H1 (cell line): ENCODE measurements at regions not wholly inside any gene's neighbourhood (a gene's known extent, or its start where the extent isn't known, plus 50 kb on each side); places are given as distances from the start of the nearest gene placed in this dataset.

ENCODE experiments used
- CTCF ChIA-PET: fragments of 300-600 bp; sonication (Branson Sonifier 250); formaldehyde crosslinking; loops from one replicate; lab custom pipeline; 2021; ENCODE audit not compliant: partially characterized antibody; lab: Charles Lee
- POLR2A ChIA-PET: fragments of 300-600 bp; sonication (Branson Sonifier 250); formaldehyde crosslinking; loops from one replicate; lab custom pipeline; 2021; ENCODE audit warnings: inconsistent platforms; ENCODE audit not compliant: partially characterized antibody; lab: Charles Lee
- DNase-seq, 2 experiments: peaks; one replicate each; pipeline versions ENCODE4 v3.0.0 to v3.0.0-alpha.2; 2010 to 2022; ENCODE audit warnings: low spot score in 2 of 2, low read depth in 1 of 2, mixed read lengths in 1 of 2
- FAIRE-seq: peaks from 2 replicates; lab custom pipeline; 2011; peaks lifted over from hg19 to GRCh38; lab: Jason Lieb, UNC
- H2AFZ ChIP-seq: 2 replicates; pipeline ENCODE4 v1.8.1; 2012; ENCODE audit warnings: low read length, inconsistent platforms
- H2AK5ac ChIP-seq: 2 replicates; pipeline ENCODE4 v1.6.1; 2013; ENCODE audit warnings: low read depth, low read length
- H2BK120ac ChIP-seq: replicated peaks from 2 replicates; pipeline ENCODE3; 2013; ENCODE audit warnings: low read depth, low read length, inconsistent platforms
- H2BK12ac ChIP-seq: 2 replicates; pipeline ENCODE4 v1.6.1; 2013; ENCODE audit warnings: low read depth, low read length
- H2BK15ac ChIP-seq: 2 replicates; pipeline ENCODE4 v1.6.1; 2013; ENCODE audit warnings: low read length
- H2BK20ac ChIP-seq: 2 replicates; pipeline ENCODE4 v1.6.1; 2013; ENCODE audit warnings: low read length
- H2BK5ac ChIP-seq: 2 replicates; pipeline ENCODE4 v1.6.1; 2013; ENCODE audit warnings: low read depth, low read length
- H3K14ac ChIP-seq: 2 replicates; pipeline ENCODE4 v1.6.1; 2013; ENCODE audit warnings: inconsistent platforms; ENCODE audit not compliant: insufficient read length
- H3K18ac ChIP-seq: 2 replicates; pipeline ENCODE4 v1.6.1; 2013; ENCODE audit warnings: low read length; ENCODE audit errors: extremely low read depth
- H3K23ac ChIP-seq: 2 replicates; pipeline ENCODE4 v1.6.1; 2013; ENCODE audit warnings: inconsistent platforms; ENCODE audit not compliant: insufficient read length
- H3K23me2 ChIP-seq: 2 replicates; pipeline ENCODE4 v1.6.1; 2013; ENCODE audit warnings: low read depth, low read length
- H3K27ac ChIP-seq: 2 replicates; pipeline ENCODE4 v1.6.1; 2011; ENCODE audit warnings: low read depth, low read length, inconsistent platforms
- H3K27me3 ChIP-seq, 4 experiments: replicated peaks in 1 of 4; 1 replicate in 1 of 4; 2 replicates in 3 of 4; pipeline versions ENCODE4 v1.6.1 to v1.8.1; 2011 to 2013; ENCODE audit warnings: low read length in 3 of 4, mild to moderate bottlenecking in 3 of 4, inconsistent platforms in 2 of 4, mixed read lengths in 2 of 4, moderate library complexity in 1 of 4; ENCODE audit not compliant: control insufficient read depth in 3 of 4, insufficient read depth in 3 of 4; ENCODE audit errors: extremely low read depth in 1 of 4
- H3K36me3 ChIP-seq, 4 experiments: 2 replicates each; pipeline versions ENCODE4 v1.6.1 to v1.8.1; 2011 to 2013; ENCODE audit warnings: mild to moderate bottlenecking in 4 of 4, low read length in 3 of 4, moderate library complexity in 2 of 4, control low read depth in 1 of 4, inconsistent platforms in 1 of 4; ENCODE audit not compliant: insufficient read depth in 4 of 4, control insufficient read depth in 2 of 4
- H3K4ac ChIP-seq: replicated peaks from 2 replicates; pipeline ENCODE3; 2013; ENCODE audit warnings: low read length, low read depth, mixed read lengths, inconsistent platforms; ENCODE audit not compliant: insufficient read length
- H3K4me1 ChIP-seq, 4 experiments: replicated peaks in 1 of 4; 1 replicate in 1 of 4; 2 replicates in 3 of 4; pipeline versions ENCODE4 v1.6.1 to v1.8.1; 2011 to 2013; ENCODE audit warnings: low read length in 3 of 4, inconsistent platforms in 2 of 4, mixed read lengths in 1 of 4; ENCODE audit not compliant: insufficient read depth in 4 of 4, control insufficient read depth in 3 of 4
- H3K4me2 ChIP-seq, 2 experiments: 2 replicates each; pipeline versions ENCODE4 v1.6.1 to v1.8.1; 2011 to 2013; ENCODE audit warnings: low read depth in 2 of 2, low read length in 2 of 2, control low read depth in 1 of 2, inconsistent platforms in 1 of 2, mild to moderate bottlenecking in 1 of 2; ENCODE audit not compliant: insufficient read depth in 1 of 2
- H3K4me3 ChIP-seq, 4 experiments: fragments of 200-600, 300-600 bp in 1 of 4; sonication (generic), shearing (Covaris generic), sonication (Bioruptor Twin) in 1 of 4; 2 replicates each; pipeline versions ENCODE4 v1.5.1 to v1.8.1; 2011 to 2016; ENCODE audit warnings: low read length in 4 of 4, low read depth in 3 of 4, control low read depth in 2 of 4, inconsistent platforms in 2 of 4, mild to moderate bottlenecking in 2 of 4, mixed read lengths in 1 of 4, moderate library complexity in 1 of 4; ENCODE audit not compliant: insufficient read depth in 2 of 4; ENCODE audit errors: extremely low read depth in 1 of 4
- H3K56ac ChIP-seq: replicated peaks from 2 replicates; pipeline ENCODE3; 2013; ENCODE audit warnings: low read depth, mild to moderate bottlenecking, mixed read lengths, low read length, inconsistent platforms; ENCODE audit not compliant: insufficient read length
- H3K79me1 ChIP-seq: 2 replicates; pipeline ENCODE4 v1.6.1; 2013; ENCODE audit warnings: low read depth, low read length, control low read depth
- H3K79me2 ChIP-seq, 2 experiments: 2 replicates each; pipeline versions ENCODE4 v1.6.1 to v1.8.1; 2012 to 2013; ENCODE audit warnings: low read length in 2 of 2, mild to moderate bottlenecking in 2 of 2, inconsistent platforms in 1 of 2; ENCODE audit not compliant: insufficient read depth in 2 of 2, control insufficient read depth in 1 of 2
- H3K9ac ChIP-seq, 4 experiments: replicated peaks in 1 of 4; 1 replicate in 1 of 4; 2 replicates in 3 of 4; pipeline versions ENCODE4 v1.6.1 to v1.8.1; 2011 to 2013; ENCODE audit warnings: low read depth in 3 of 4, low read length in 3 of 4, control low read depth in 2 of 4, mild to moderate bottlenecking in 2 of 4, moderate library complexity in 2 of 4, inconsistent platforms in 1 of 4; ENCODE audit errors: extremely low read depth in 1 of 4
- H3K9me3 ChIP-seq, 2 experiments: 2 replicates each; pipeline versions ENCODE4 v1.6.1 to v1.8.1; 2012 to 2013; ENCODE audit warnings: mild to moderate bottlenecking in 2 of 2, moderate library complexity in 2 of 2, control low read depth in 1 of 2, inconsistent platforms in 1 of 2, low read depth in 1 of 2, low read length in 1 of 2, mixed read lengths in 1 of 2; ENCODE audit not compliant: insufficient read depth in 2 of 2
- H4K20me1 ChIP-seq, 2 experiments: replicated peaks in 1 of 2; 2 replicates each; pipeline versions ENCODE3 to v1.8.1; 2011 to 2013; ENCODE audit warnings: inconsistent platforms in 2 of 2, low read length in 2 of 2, mild to moderate bottlenecking in 1 of 2; ENCODE audit not compliant: insufficient read depth in 2 of 2, control insufficient read depth in 1 of 2
- H4K5ac ChIP-seq: 2 replicates; pipeline ENCODE4 v1.6.1; 2013; ENCODE audit warnings: low read length, low read depth, mixed read lengths, inconsistent platforms; ENCODE audit not compliant: insufficient read length
- H4K8ac ChIP-seq: 2 replicates; pipeline ENCODE4 v1.8.0; 2013; ENCODE audit warnings: mild to moderate bottlenecking, moderate library complexity, low read length, inconsistent platforms; ENCODE audit not compliant: insufficient read depth; ENCODE audit errors: extremely low read depth
- H4K91ac ChIP-seq: replicated peaks from 2 replicates; pipeline ENCODE3; 2013; ENCODE audit warnings: low read length, mixed read lengths, inconsistent platforms; ENCODE audit not compliant: insufficient read length
- E2F6 ChIP-seq: IDR thresholded peaks from 2 replicates; pipeline ENCODE4 v1.6.1; 2012; ENCODE audit warnings: inconsistent platforms
- EP300 ChIP-seq, 2 experiments: IDR thresholded peaks; 1 replicate in 1 of 2; 2 replicates in 1 of 2; pipeline ENCODE4 v1.6.1; 2011 to 2012; ENCODE audit warnings: low read depth in 2 of 2, low read length in 2 of 2, mild to moderate bottlenecking in 2 of 2, borderline replicate concordance in 1 of 2, inconsistent platforms in 1 of 2, moderate library complexity in 1 of 2
- WGBS, 2 experiments: shearing (Covaris generic) in 1 of 2; methylation state at CpG; one replicate each; pipeline versions ENCODE4 v1.1.6 to v1.1.7; 2013 to 2015; ENCODE audit warnings: low lambda C conversion rate in 2 of 2, mixed read lengths in 2 of 2, inconsistent platforms in 1 of 2, low coverage in 1 of 2, missing lambda C conversion rate in 1 of 2; ENCODE audit not compliant: insufficient replicate concordance in 2 of 2, insufficient coverage in 1 of 2, insufficient read length in 1 of 2; ENCODE audit errors: extremely low coverage in 1 of 2, missing lambda C conversion rate in 1 of 2; 5-methylcytosine and 5-hydroxymethylcytosine counted together

DNA sequence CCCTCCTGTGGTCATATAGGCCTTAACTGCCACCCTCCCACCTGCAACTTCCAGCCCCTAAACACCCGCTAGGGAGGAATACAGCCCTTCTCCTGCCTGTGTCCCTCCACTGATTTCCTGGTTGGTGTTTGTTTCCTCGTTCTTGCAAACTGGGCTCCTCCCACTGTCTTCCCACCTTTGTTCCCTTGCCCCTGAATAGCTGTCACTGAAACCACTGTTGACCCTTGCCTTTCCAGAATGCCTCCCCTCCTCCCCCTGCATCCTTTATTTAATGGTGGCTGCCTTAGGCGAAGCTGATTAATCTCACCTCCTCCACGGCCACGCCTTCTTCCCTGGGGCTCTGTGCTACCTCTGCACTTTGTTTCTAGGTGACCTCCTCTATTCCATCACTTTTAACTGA lies 626.7 kb downstream of the BNC2 start:
- Histone ChIP-seq H2BK20ac (no peak overlapping the region), H3K79me2 (no peaks in the 10 kb centered on the region), H3K18ac (no peak overlapping the region), H3K79me1 (no peaks in the 10 kb centered on the region), H2BK12ac (no peak overlapping the region), H3K4ac (no peak overlapping the region), H2BK15ac (no peak overlapping the region), H2AFZ (peak overlapping the region; percentile 59), H3K56ac (no peak overlapping the region), H2AK5ac (no peak overlapping the region), H3K27me3 (no peaks in the 10 kb centered on the region), H2BK5ac (no peak overlapping the region), H3K27ac (no peak overlapping the region), H3K14ac (no peak overlapping the region), H3K4me3 (no peak overlapping the region), H3K23ac (no peak overlapping the region), H4K20me1 (no peaks in the 10 kb centered on the region), H3K4me2 (peak overlapping the region in 1 of 2 experiments; percentile 12; a peak in 1 of 4 replicates), H4K91ac (peak overlapping the region; percentile 29), H3K9me3 (no peaks in the 10 kb centered on the region), H4K5ac (no peak overlapping the region), H3K4me1 (peaks cover 0 to 9% (median 0%) of the 10 kb centered on the region in 4 experiments; a peak in 3 of 7 replicates), H3K36me3 (no peaks in the 10 kb centered on the region), H2BK120ac (no peak overlapping the region), H3K9ac (no peak overlapping the region), H3K23me2 (peaks cover 2% of the 10 kb centered on the region; the same call in 1 of the 2 replicates), H4K8ac (no peak overlapping the region)
- ChIA-PET POLR2A (no interaction called here), CTCF (interaction anchor here (0.8 to 1.3 kb wide), 3 partner anchors 11 to 363 kb away, joined by 3 to 4 read pairs (median 3); no protein-coding TSS in a partner anchor)
- FAIRE-seq (peak; percentile 32), DNase-seq (no peak)
- 71% methylated on average over 5 of the region's 5 CpGs; no CpG with 5 or more reads in 1 of the 2 experiments for WGBS, 2 experiments
- TF ChIP-seq E2F6 (peak; percentile 32; the same call in 1 of the 2 replicates), EP300 (IDR thresholded peaks at IDR 0.05; ENCODE audit: borderline replicate concordance in 1 of 2, low read depth in 2 of 2, low read length in 2 of 2) (no peak)
